B cell (primary cell): ENCODE measurements at regions not wholly inside any gene's neighbourhood (a gene's known extent, or its start where the extent isn't known, plus 50 kb on each side); places are given as distances from the start of the nearest gene placed in this dataset.

Source experiments
- ATAC-seq: fragments of 200-7000 bp; cut with Tn5 transposase; one replicate; pipeline ENCODE4 v1.10.0; 2021; ENCODE audit warnings: low read depth, mild to moderate bottlenecking, moderate number of reproducible peaks, moderate library complexity
- CTCF ChIA-PET: fragments of 350-600 bp; sonication (Branson Sonifier 250); formaldehyde crosslinking; loops from one replicate; lab custom pipeline; 2021; ENCODE audit warnings: antibody characterized with exemption, inconsistent platforms; lab: Charles Lee
- POLR2A ChIA-PET: fragments of 350-600 bp; sonication (Branson Sonifier 250); formaldehyde crosslinking; loops from one replicate; lab custom pipeline; 2021; ENCODE audit warnings: antibody characterized with exemption; lab: Charles Lee
- DNase-seq: peaks from one replicate; pipeline ENCODE4 v3.0.0; 2013
- H2AFZ ChIP-seq: 2 replicates; pipeline ENCODE4 v1.6.1; 2012; ENCODE audit warnings: mild to moderate bottlenecking, low read depth, low read length; ENCODE audit not compliant: insufficient read depth, poor library complexity, severe bottlenecking
- H3K27ac ChIP-seq, 2 donors: 1 replicate in 1 of 2; 2 replicates in 1 of 2; pipeline ENCODE4 v1.5.1; 2012 to 2013; ENCODE audit warnings: low read length in 2 of 2, mild to moderate bottlenecking in 2 of 2, moderate library complexity in 1 of 2
- H3K27me3 ChIP-seq, 4 experiments: fragments of 200-600 bp in 1 of 4; sonication (generic) in 1 of 4; replicated peaks in 1 of 4; 1 replicate in 2 of 4; 2 replicates in 2 of 4; pipeline versions ENCODE4 v1.6.1 to v1.7.0; 2013 to 2016; ENCODE audit warnings: low read length in 3 of 4, mild to moderate bottlenecking in 2 of 4, mixed read lengths in 1 of 4, moderate library complexity in 1 of 4; ENCODE audit not compliant: insufficient read depth in 4 of 4, control insufficient read depth in 3 of 4; ENCODE audit errors: control extremely low read depth in 1 of 4
- H3K36me3 ChIP-seq, 2 experiments: replicated peaks in 1 of 2; 1 replicate in 1 of 2; 2 replicates in 1 of 2; pipeline versions ENCODE4 v1.6.1 to v1.7.1; 2013; ENCODE audit warnings: low read length in 1 of 2; ENCODE audit not compliant: insufficient read depth in 2 of 2, control insufficient read depth in 1 of 2; ENCODE audit errors: control extremely low read depth in 1 of 2, extremely low read depth in 1 of 2
- H3K4me1 ChIP-seq, 2 donors: fragments of 200-600 bp in 1 of 2; sonication (generic) in 1 of 2; 1 replicate in 1 of 2; 2 replicates in 1 of 2; pipeline versions ENCODE4 v1.5.1 to v1.6.1; 2013 to 2017; ENCODE audit warnings: low read length in 2 of 2; ENCODE audit not compliant: control insufficient read depth in 2 of 2, insufficient read depth in 2 of 2
- H3K4me2 ChIP-seq: replicated peaks from 2 replicates; pipeline ENCODE3; 2012; ENCODE audit warnings: mild to moderate bottlenecking, low read depth, low read length; ENCODE audit not compliant: poor library complexity, severe bottlenecking
- H3K4me3 ChIP-seq, 5 experiments: fragments of 200-600 bp in 1 of 5; sonication (generic) in 1 of 5; 1 replicate in 3 of 5; 2 replicates in 2 of 5; pipeline versions ENCODE4 v1.5.1 to v1.7.0; 2011 to 2016; ENCODE audit warnings: low read length in 4 of 5, mild to moderate bottlenecking in 4 of 5, low read depth in 2 of 5, control low read depth in 1 of 5, moderate library complexity in 1 of 5; ENCODE audit not compliant: insufficient read depth in 1 of 5; ENCODE audit errors: control extremely low read depth in 1 of 5, extremely low read depth in 1 of 5
- H3K79me2 ChIP-seq: fragments of 200-600 bp; sonication (generic); one replicate; pipeline ENCODE4 v1.6.0; 2016; ENCODE audit warnings: low read length; ENCODE audit not compliant: control insufficient read depth, insufficient read depth
- H3K9ac ChIP-seq: fragments of 200-600 bp; sonication (generic); 2 replicates; pipeline ENCODE4 v1.6.1; 2017; ENCODE audit warnings: mild to moderate bottlenecking, low read length, moderate library complexity
- H3K9me3 ChIP-seq, 3 donors: one replicate each; pipeline versions ENCODE4 v1.6.1 to v1.7.1; 2013; ENCODE audit warnings: low read length in 2 of 3; ENCODE audit not compliant: control insufficient read depth in 2 of 3, insufficient read depth in 1 of 3; ENCODE audit errors: control extremely low read depth in 1 of 3
- H4K20me1 ChIP-seq: 2 replicates; pipeline ENCODE4 v1.6.0; 2012; ENCODE audit warnings: mild to moderate bottlenecking, low read length; ENCODE audit not compliant: insufficient read depth, control insufficient read depth, poor library complexity, severe bottlenecking
- H3K27ac Mint-ChIP-seq: one replicate; pipeline ENCODE4 v1.8.0; 2021; ENCODE audit warnings: mixed read lengths
- H3K27me3 Mint-ChIP-seq: one replicate; pipeline ENCODE4 v1.8.0; 2021; ENCODE audit warnings: mixed read lengths
- H3K4me1 Mint-ChIP-seq: one replicate; pipeline ENCODE4 v1.8.0; 2021; ENCODE audit warnings: mixed read lengths
- H3K4me3 Mint-ChIP-seq: one replicate; pipeline ENCODE4 v1.8.0; 2021; ENCODE audit warnings: mixed read lengths
- H3K9me3 Mint-ChIP-seq: one replicate; pipeline ENCODE4 v1.8.0; 2022; ENCODE audit warnings: mixed read lengths; ENCODE audit not compliant: insufficient read depth
- EZH2 ChIP-seq: IDR thresholded peaks from 2 replicates; pipeline ENCODE4 v1.6.1; 2012; ENCODE audit warnings: borderline replicate concordance, low read depth, mild to moderate bottlenecking, moderate library complexity, low read length; ENCODE audit not compliant: insufficient read depth, poor library complexity, severe bottlenecking
- WGBS: methylation state at CpG from one replicate; pipeline ENCODE4 v1.1.5; 2013; ENCODE audit warnings: missing lambda C conversion rate; ENCODE audit not compliant: insufficient coverage; 5-methylcytosine and 5-hydroxymethylcytosine counted together
- intact Hi-C: fragments of 100-400 bp; cut with micrococcal nuclease; formaldehyde crosslinking; loops from one replicate; pipeline ENCODE4 v1.10.0; 2022
- TF ChIP-seq, protein P1 (sequence below): fragments of 200-600 bp; IDR thresholded peaks from one replicate; pipeline ENCODE4 v1.8.0; 2022; ENCODE audit warnings: antibody characterized with exemption, mild to moderate bottlenecking

DNA sequence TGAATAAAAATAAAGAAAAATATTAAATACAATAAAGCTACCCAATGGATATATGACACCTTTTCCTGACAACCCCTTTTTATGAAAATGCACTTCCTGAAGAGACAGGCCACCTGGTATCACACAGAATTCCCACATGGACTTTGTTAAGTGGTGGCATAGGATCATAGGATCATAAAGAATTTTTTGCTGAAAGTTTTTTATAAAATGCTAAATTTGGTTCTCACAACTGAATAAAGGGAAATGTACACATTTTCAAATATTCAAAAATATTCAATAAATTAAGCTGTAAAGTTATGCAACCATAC lies 102.5 kb upstream of the ROBO1 start:
- no peaks in the 10 kb centered on the region for H3K27me3 ChIP-seq
- no peak overlapping the region for H3K4me3 Mint-ChIP-seq
- H2AFZ ChIP-seq: no peak overlapping the region
- H3K9ac ChIP-seq: no peak overlapping the region
- no peaks in the 10 kb centered on the region for H3K4me1 Mint-ChIP-seq
- CTCF ChIA-PET: no interaction called here
- H3K27ac ChIP-seq: no peak overlapping the region
- H3K4me1 ChIP-seq: no peaks in the 10 kb centered on the region
- POLR2A ChIA-PET: no interaction called here
- no peak overlapping the region for H3K27ac Mint-ChIP-seq
- intact Hi-C loops: no loop called here
- no peak overlapping the region for H3K4me3 ChIP-seq
- no peak for ATAC-seq
- no peak for TF ChIP-seq EZH2
- TF ChIP-seq, protein P1, sequence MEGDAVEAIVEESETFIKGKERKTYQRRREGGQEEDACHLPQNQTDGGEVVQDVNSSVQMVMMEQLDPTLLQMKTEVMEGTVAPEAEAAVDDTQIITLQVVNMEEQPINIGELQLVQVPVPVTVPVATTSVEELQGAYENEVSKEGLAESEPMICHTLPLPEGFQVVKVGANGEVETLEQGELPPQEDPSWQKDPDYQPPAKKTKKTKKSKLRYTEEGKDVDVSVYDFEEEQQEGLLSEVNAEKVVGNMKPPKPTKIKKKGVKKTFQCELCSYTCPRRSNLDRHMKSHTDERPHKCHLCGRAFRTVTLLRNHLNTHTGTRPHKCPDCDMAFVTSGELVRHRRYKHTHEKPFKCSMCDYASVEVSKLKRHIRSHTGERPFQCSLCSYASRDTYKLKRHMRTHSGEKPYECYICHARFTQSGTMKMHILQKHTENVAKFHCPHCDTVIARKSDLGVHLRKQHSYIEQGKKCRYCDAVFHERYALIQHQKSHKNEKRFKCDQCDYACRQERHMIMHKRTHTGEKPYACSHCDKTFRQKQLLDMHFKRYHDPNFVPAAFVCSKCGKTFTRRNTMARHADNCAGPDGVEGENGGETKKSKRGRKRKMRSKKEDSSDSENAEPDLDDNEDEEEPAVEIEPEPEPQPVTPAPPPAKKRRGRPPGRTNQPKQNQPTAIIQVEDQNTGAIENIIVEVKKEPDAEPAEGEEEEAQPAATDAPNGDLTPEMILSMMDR: no peak
- H3K27me3 Mint-ChIP-seq: no peaks in the 10 kb centered on the region
- DNase-seq: no peak
- no peaks in the 10 kb centered on the region for H3K36me3 ChIP-seq
- no peak overlapping the region for H3K4me2 ChIP-seq
- no peaks in the 10 kb centered on the region for H3K9me3 Mint-ChIP-seq
- no peaks in the 10 kb centered on the region for H3K79me2 ChIP-seq
- peaks cover 0 to 3% (median 0%) of the 10 kb centered on the region in 3 donors for H3K9me3 ChIP-seq
- H4K20me1 ChIP-seq: no peaks in the 10 kb centered on the region

DNA sequence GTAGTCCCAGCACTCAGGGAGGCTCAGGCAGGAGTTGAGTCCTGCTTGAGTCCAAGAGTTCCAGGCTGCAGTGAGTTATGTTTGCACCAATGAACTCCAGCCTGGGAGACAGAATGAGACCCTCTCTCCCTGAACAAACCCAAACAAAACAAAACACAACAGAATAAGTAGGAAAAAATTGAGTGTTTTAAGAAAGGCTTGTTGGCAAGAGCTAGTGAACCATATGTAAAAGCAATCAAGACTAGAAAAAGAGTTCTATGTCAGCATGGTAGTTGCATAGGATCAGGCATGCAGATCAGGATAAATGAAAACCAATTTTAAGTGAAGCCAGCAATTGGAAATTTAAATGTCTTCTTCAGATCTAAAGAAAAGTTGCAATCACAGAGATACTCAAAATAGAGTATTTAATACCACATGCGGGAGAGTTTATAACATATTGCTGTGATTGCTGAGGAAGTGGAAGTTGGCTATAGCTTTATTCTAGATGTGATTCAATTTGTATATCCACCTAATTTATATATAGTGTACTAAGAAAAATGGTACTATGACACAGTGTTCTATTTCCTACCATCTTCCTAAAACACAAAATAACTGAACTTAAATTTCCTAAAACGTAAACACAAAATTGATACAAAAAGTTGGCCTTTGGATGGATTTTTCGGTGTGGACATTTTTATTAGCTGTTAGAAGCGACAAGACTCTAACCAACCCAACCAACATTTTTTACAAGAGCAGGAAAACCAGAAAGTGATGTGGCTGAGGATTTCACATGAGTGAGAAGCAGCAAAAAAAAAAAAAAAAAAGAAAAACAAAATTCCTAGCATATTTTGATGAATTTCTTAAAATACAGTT lies 101.9 kb upstream of the ROBO1 start:
- ChIA-PET POLR2A (no interaction called here), CTCF (no interaction called here)
- intact Hi-C loops: no loop called here

More for the DNA sequence above, 101.9 kb upstream of the ROBO1 start:
- no peaks in the 10 kb centered on the region for H3K9me3 Mint-ChIP-seq
- H3K36me3 ChIP-seq: no peaks in the 10 kb centered on the region
- no peaks in the 10 kb centered on the region for H4K20me1 ChIP-seq
- no peaks in the 10 kb centered on the region for H3K4me1 ChIP-seq
- no peak for ATAC-seq
- no peaks in the 10 kb centered on the region for H3K4me1 Mint-ChIP-seq
- no CpG with 5 or more reads among the region's 4 CpGs for WGBS
- H3K27me3 ChIP-seq: no peaks in the 10 kb centered on the region
- H3K4me2 ChIP-seq: no peak overlapping the region
- H2AFZ ChIP-seq: no peak overlapping the region
- peaks cover 0 to 3% (median 0%) of the 10 kb centered on the region in 3 donors for H3K9me3 ChIP-seq
- H3K4me3 Mint-ChIP-seq: no peak overlapping the region
- no peaks in the 10 kb centered on the region for H3K27me3 Mint-ChIP-seq
- no peak overlapping the region for H3K27ac ChIP-seq
- no peak for DNase-seq
- no peak overlapping the region for H3K27ac Mint-ChIP-seq
- TF ChIP-seq, protein P1: no peak
- TF ChIP-seq EZH2: no peak
- no peak overlapping the region for H3K4me3 ChIP-seq
- H3K79me2 ChIP-seq: no peaks in the 10 kb centered on the region
- no peak overlapping the region for H3K9ac ChIP-seq
